NCI-H146 treated with DMSO at 0.1 percent for 48 hours (cell line): ENCODE measurements at regions not wholly inside any gene's neighbourhood (a gene's known extent, or its start where the extent isn't known, plus 50 kb on each side); places are given as distances from the start of the nearest gene placed in this dataset.

Source experiments
- DNase-seq: peaks from one replicate; lab custom pipeline; 2025; ENCODE audit not compliant: unreplicated experiment; lab: John Stamatoyannopoulos, UW

DNA sequence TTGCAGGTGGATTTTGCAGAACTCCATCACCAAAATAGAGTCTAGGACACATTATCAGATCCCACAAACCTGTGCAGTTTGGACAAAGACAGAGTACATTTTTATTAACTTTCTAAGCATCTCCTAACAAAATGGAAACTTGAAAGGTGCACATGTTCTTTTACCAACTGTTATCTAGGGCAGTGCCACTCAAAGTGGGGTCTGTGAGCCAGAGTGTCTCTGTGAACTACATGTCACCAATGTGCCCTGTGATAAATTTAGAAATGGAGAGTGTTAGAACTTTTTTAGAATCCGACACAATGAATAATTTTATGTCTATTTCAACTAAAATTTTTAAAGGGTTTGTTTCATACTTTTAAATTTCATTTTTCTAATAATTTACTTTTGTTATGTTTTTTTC, 68.4 kb upstream of the TMC3 start:
- DNase-seq, result no peak

DNA sequence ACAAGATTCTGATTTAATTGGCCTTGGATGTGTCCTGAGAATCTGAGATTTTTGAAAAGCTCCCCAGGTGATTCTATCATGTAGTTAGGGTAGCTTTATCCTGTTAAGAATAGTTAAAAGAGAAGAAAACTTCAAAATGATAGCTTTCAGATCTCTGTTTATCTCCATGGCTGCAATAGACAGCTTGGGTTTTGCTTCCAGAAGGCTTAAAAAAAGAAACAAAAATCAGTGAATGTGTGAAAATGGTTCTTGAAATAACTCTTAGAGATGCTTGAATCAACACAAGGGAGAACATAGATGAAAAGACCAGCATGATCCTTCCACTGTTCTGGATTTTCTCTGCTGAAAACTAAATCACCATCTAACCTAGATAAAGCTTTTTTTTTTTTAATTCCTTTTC, 60.8 kb upstream of the TMC3 start:
- DNase-seq, result no peak

DNA sequence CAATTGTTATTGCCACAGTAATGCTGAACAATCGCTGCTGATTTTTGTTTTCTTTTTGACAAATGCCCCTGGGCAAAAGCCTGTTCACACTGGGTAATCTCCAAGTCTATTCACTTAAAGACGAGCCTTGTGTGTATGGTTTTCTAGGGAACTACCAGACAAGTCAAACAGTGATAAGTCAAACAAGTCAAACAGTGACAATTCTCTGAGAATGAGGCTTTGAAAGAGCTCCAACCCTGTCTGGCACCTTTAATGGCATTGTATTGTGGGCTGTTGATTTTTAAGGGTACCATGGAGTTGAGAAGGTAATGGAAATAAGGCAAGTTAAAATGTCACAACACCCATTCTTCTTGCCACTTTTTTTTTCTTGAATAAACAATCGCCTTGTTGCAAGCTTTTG, 59.4 kb upstream of the TMC3 start:
- no peak for DNase-seq

DNA sequence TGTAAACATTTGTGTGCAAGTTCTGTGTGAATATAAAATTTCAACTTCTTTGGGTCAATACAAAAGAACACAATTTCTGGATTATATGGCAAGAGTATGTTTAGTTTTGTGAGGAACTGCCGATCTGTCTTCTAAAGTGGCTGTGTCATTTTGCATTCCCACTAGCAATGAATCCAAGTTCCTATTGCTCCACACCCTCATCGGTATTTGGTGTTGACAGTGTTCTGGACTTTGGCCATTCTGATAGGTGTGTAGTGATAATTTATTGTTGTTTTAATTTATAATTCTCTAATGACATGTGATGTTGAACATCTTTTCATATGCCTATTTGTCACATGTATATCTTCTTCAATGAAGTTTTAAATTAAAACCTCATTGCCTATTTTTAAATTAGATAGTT, 58.2 kb upstream of the TMC3 start:
- DNase-seq, result no peak

DNA sequence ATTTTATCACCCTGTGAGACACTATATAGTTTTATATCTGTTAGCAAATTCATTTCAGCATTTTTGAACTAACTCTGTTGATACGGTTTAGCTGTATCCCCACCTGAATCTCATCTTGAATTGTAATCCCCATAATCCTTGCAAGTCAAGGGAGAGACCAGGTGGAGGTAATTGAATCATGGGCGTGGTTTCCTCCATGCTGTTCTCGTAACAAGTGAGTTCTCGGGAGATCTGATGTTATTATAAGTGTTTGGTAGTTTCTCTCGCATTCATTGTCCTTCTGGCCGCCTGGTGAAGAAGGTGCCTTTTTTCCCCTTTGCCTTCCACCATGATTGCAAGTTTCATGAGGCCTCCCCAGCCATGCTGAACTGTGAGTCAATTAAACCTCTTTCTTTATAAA, 53.2 kb upstream of the TMC3 start:
- no peak for DNase-seq

DNA sequence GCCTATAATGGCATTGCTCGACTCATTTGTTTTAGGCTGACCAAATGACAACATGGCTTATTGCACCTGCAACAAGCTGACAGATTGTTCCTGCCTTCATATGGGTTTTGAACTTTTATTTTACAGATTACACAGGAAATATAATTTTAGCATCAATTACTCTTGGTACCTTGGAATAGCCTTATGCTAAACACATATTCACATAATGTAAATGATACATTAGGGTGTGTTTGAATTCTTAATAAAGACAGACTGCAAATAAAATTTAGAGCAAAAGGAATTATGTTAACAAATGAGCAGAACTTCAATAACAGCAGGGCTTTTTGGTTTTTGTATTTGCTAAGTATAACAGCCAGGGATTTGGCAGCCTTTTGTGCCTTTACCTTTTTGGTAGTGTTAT, 51.9 kb upstream of the TMC3 start:
- DNase-seq, result no peak
